ENCODE measurements at regions not wholly inside any gene's neighbourhood (a gene's known extent, or its start where the extent isn't known, plus 50 kb on each side); places are given as distances from the start of the nearest gene placed in this dataset.
A peak's percentile ranks its signal among the peaks of the same experiment; 100 is the strongest.

DNA sequence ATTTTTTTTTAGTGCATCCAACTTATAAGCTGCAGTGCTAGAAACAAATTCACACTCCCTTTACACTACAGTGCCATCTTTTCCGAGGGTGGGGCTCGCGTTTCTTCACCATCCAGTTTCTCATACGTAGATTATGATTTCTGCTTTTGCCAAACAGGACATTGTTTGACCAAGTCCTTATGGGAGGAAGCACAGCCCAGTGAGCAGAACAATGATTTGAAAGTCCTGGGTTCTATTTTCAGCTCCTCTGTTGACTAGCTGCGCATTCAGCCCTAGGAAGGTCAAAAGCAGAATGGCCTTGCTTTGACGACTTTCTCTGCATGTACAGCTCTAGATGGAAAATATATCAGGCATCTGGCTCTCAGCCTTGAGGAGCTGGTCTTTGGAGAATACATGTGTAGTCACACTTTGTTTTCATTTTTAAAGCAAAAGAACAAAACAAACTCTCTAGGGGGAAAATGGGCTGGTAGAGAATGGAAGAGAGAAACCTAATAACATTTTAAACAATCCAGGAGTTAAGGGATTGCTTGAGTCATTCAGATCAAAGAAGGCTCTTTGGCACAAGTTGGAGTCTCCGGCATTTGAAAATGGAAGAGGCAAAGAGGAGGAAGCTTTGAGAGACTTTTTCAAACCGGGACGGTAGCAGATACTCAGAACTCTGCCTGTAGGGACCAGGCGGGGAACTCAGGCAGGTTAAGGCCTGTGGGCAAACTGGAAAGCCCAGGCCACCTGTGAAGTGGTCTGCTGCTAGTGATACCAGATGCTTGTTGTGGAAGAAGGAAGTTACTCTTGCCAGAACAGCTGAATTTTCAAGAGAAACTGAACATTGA lies 257.3 kb upstream of the PLEKHG7 start (continued):
- TF ChIP-seq FOS (IDR thresholded peaks at IDR 0.05; ENCODE audit: borderline replicate concordance, extremely low read depth, insufficient read length) (no peak), TAF1 (IDR thresholded peaks at IDR 0.05; ENCODE audit: borderline replicate concordance, low read depth, low read length) (peak; percentile 78; the same call in 1 of the 2 replicates), BMI1 (IDR thresholded peaks at IDR 0.05; ENCODE audit: borderline replicate concordance) (no peak), CEBPB (IDR thresholded peaks at IDR 0.05; ENCODE audit: borderline replicate concordance in 1 of 2, low read depth in 2 of 2, low read length in 2 of 2) (no peak), ETV6 (conservative IDR thresholded peaks at IDR 0.05 in 1 of 2, IDR thresholded peaks at IDR 0.05 in 1 of 2; ENCODE audit: borderline replicate concordance in 1 of 2, low read depth in 1 of 2) (peak in 1 of 2 experiments; percentile 87; a peak in 2 of 4 replicates), FOXK2 (IDR thresholded peaks at IDR 0.05) (no peak), KLF5 (IDR thresholded peaks at IDR 0.05; ENCODE audit: partially characterized antibody) (peak; percentile 84), IKZF2 (IDR thresholded peaks at IDR 0.05) (peak; percentile 48 to 56; a peak in 2 of 4 replicates), ZNF24 (IDR thresholded peaks at IDR 0.05) (no peak), SREBF2 (IDR thresholded peaks at IDR 0.05; ENCODE audit: low read length) (no peak), NR2F1 (conservative IDR thresholded peaks at IDR 0.05) (peak; percentile 85), YBX1 (IDR thresholded peaks at IDR 0.05) (no peak), EZH2 (IDR thresholded peaks at IDR 0.05; ENCODE audit: borderline replicate concordance, control insufficient read depth, low read depth, low read length) (no peak), RBBP5 (conservative IDR thresholded peaks at IDR 0.05) (no peak), BRCA1 (IDR thresholded peaks at IDR 0.05; ENCODE audit: low read depth, low read length) (no peak), RELA (IDR thresholded peaks at IDR 0.05; ENCODE audit: borderline replicate concordance, partially characterized antibody) (peak; percentile 40), TARDBP (IDR thresholded peaks at IDR 0.05; ENCODE audit: borderline replicate concordance) (no peak), SIX5 (IDR thresholded peaks at IDR 0.05; ENCODE audit: low read depth, low read length, severe bottlenecking) (peak; percentile 29), IRF4 (IDR thresholded peaks at IDR 0.05; ENCODE audit: low read depth, low read length) (0 out of 2 replicates have a peak, but pooled peaks have one; percentile 43), NRF1 (conservative IDR thresholded peaks at IDR 0.05; ENCODE audit: low read depth, low read length) (no peak)
- TF ChIP-seq, protein P1, sequence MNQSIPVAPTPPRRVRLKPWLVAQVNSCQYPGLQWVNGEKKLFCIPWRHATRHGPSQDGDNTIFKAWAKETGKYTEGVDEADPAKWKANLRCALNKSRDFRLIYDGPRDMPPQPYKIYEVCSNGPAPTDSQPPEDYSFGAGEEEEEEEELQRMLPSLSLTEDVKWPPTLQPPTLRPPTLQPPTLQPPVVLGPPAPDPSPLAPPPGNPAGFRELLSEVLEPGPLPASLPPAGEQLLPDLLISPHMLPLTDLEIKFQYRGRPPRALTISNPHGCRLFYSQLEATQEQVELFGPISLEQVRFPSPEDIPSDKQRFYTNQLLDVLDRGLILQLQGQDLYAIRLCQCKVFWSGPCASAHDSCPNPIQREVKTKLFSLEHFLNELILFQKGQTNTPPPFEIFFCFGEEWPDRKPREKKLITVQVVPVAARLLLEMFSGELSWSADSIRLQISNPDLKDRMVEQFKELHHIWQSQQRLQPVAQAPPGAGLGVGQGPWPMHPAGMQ (IDR thresholded peaks at IDR 0.05; ENCODE audit: borderline replicate concordance): no peak
- TF ChIP-seq, protein P2, sequence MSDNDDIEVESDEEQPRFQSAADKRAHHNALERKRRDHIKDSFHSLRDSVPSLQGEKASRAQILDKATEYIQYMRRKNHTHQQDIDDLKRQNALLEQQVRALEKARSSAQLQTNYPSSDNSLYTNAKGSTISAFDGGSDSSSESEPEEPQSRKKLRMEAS (IDR thresholded peaks at IDR 0.05; ENCODE audit: low read depth, low read length): peak; percentile 14; the same call in 1 of the 2 replicates
- TF ChIP-seq, protein P3, sequence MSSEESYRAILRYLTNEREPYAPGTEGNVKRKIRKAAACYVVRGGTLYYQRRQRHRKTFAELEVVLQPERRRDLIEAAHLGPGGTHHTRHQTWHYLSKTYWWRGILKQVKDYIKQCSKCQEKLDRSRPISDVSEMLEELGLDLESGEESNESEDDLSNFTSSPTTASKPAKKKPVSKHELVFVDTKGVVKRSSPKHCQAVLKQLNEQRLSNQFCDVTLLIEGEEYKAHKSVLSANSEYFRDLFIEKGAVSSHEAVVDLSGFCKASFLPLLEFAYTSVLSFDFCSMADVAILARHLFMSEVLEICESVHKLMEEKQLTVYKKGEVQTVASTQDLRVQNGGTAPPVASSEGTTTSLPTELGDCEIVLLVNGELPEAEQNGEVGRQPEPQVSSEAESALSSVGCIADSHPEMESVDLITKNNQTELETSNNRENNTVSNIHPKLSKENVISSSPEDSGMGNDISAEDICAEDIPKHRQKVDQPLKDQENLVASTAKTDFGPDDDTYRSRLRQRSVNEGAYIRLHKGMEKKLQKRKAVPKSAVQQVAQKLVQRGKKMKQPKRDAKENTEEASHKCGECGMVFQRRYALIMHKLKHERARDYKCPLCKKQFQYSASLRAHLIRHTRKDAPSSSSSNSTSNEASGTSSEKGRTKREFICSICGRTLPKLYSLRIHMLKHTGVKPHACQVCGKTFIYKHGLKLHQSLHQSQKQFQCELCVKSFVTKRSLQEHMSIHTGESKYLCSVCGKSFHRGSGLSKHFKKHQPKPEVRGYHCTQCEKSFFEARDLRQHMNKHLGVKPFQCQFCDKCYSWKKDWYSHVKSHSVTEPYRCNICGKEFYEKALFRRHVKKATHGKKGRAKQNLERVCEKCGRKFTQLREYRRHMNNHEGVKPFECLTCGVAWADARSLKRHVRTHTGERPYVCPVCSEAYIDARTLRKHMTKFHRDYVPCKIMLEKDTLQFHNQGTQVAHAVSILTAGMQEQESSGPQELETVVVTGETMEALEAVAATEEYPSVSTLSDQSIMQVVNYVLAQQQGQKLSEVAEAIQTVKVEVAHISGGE (CRISPR knock-in tag; IDR thresholded peaks at IDR 0.05): no peak
- TF ChIP-seq, protein P4, sequence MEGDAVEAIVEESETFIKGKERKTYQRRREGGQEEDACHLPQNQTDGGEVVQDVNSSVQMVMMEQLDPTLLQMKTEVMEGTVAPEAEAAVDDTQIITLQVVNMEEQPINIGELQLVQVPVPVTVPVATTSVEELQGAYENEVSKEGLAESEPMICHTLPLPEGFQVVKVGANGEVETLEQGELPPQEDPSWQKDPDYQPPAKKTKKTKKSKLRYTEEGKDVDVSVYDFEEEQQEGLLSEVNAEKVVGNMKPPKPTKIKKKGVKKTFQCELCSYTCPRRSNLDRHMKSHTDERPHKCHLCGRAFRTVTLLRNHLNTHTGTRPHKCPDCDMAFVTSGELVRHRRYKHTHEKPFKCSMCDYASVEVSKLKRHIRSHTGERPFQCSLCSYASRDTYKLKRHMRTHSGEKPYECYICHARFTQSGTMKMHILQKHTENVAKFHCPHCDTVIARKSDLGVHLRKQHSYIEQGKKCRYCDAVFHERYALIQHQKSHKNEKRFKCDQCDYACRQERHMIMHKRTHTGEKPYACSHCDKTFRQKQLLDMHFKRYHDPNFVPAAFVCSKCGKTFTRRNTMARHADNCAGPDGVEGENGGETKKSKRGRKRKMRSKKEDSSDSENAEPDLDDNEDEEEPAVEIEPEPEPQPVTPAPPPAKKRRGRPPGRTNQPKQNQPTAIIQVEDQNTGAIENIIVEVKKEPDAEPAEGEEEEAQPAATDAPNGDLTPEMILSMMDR (IDR thresholded peaks at IDR 0.05 in 2 of 3, conservative IDR thresholded peaks at IDR 0.05 in 1 of 3; ENCODE audit: control insufficient read depth in 2 of 3, extremely low read depth in 1 of 3, insufficient read depth in 1 of 3, low read depth in 3 of 3, low read length in 3 of 3): no peak

Measured in GM12878 (cell line).